HepG2 (cell line): ENCODE measurements at regions not wholly inside any gene's neighbourhood (a gene's known extent, or its start where the extent isn't known, plus 50 kb on each side); places are given as distances from the start of the nearest gene placed in this dataset.

ENCODE experiments used
- ATAC-seq: fragments of 200-7000 bp; cut with Tn5 transposase; 3 replicates; pipeline ENCODE4 v1.9.1; 2020; ENCODE audit warnings: mild to moderate bottlenecking, moderate library complexity
- BruUV-seq: library from RNA; stranded (reverse); fragments of 400-500 nt; replicated peaks from 2 replicates; lab custom pipeline; 2021; lab: Mats Ljungman, UMichigan
- CTCF ChIA-PET: fragments of 300-600 bp; formaldehyde crosslinking; extraction: SDS; loops from one replicate; lab custom pipeline; 2021; ENCODE audit warnings: low total read pairs, inconsistent platforms, low intra/inter-chr PET ratio; lab: Yijun Ruan, JAX
- POLR2A ChIA-PET: fragments of 350-600 bp; sonication (Branson Sonifier 250); formaldehyde crosslinking; loops from one replicate; lab custom pipeline; 2020; ENCODE audit warnings: antibody characterized with exemption, inconsistent platforms; lab: Yijun Ruan, JAX
- DNase-seq: peaks from one replicate; pipeline ENCODE4 v3.0.0-alpha.2; 2015; ENCODE audit warnings: low spot score
- FAIRE-seq: peaks from 3 replicates; lab custom pipeline; 2011; peaks lifted over from hg19 to GRCh38; lab: Jason Lieb, UNC
- H2AFZ ChIP-seq: one replicate; pipeline ENCODE4 v1.6.1; 2011; ENCODE audit warnings: low read length, inconsistent platforms
- H3K27ac ChIP-seq: fragments of 300-600 bp; 3 replicates; pipeline ENCODE4 v1.8.0; 2011; ENCODE audit warnings: mixed run types, mild to moderate bottlenecking, mixed read lengths, low read length, inconsistent platforms; ENCODE audit not compliant: insufficient read depth; ENCODE audit errors: extremely low read length
- H3K27me3 ChIP-seq, 2 experiments: fragments of 200-600 bp in 1 of 2; 2 replicates in 1 of 2; 3 replicates in 1 of 2; pipeline versions ENCODE4 v1.6.0 to v1.8.0; 2011; ENCODE audit warnings: low read length in 2 of 2, mild to moderate bottlenecking in 2 of 2, moderate library complexity in 2 of 2, inconsistent platforms in 1 of 2; ENCODE audit not compliant: insufficient read depth in 2 of 2, control insufficient read depth in 1 of 2
- H3K36me3 ChIP-seq, 2 experiments: fragments of 200-600 bp in 1 of 2; replicated peaks in 1 of 2; 2 replicates in 1 of 2; 3 replicates in 1 of 2; pipeline versions ENCODE4 v1.5.1 to v1.8.0; 2011; ENCODE audit warnings: low read length in 2 of 2, inconsistent platforms in 1 of 2; ENCODE audit not compliant: insufficient read depth in 2 of 2, control insufficient read depth in 1 of 2
- H3K4me1 ChIP-seq: 2 replicates; pipeline ENCODE4 v1.5.1; 2012; ENCODE audit warnings: low read length, inconsistent platforms; ENCODE audit not compliant: insufficient read depth
- H3K4me2 ChIP-seq: 2 replicates; pipeline ENCODE4 v1.6.0; 2011; ENCODE audit warnings: low read depth, low read length, inconsistent platforms
- H3K4me3 ChIP-seq, 3 experiments: fragments of 200-600 bp in 1 of 3; sonication (generic), shearing (Covaris generic) in 1 of 3; replicated peaks in 1 of 3; 2 replicates each; pipeline ENCODE4 v1.5.1; 2011 to 2016; ENCODE audit warnings: low read length in 3 of 3, inconsistent platforms in 2 of 3, low read depth in 2 of 3, mild to moderate bottlenecking in 2 of 3, control low read depth in 1 of 3, mixed read lengths in 1 of 3; ENCODE audit not compliant: insufficient read depth in 1 of 3
- H3K79me2 ChIP-seq: one replicate; pipeline ENCODE4 v1.6.1; 2011; ENCODE audit warnings: low read length, inconsistent platforms; ENCODE audit not compliant: insufficient read depth
- H3K9ac ChIP-seq: 2 replicates; pipeline ENCODE4 v1.6.0; 2011; ENCODE audit warnings: mild to moderate bottlenecking, low read depth, low read length, inconsistent platforms; ENCODE audit not compliant: insufficient read depth
- H3K9me3 ChIP-seq: 2 replicates; pipeline ENCODE4 v1.5.1; 2012; ENCODE audit warnings: mild to moderate bottlenecking, low read length
- H4K20me1 ChIP-seq: 2 replicates; pipeline ENCODE4 v1.6.0; 2011; ENCODE audit warnings: inconsistent platforms, mild to moderate bottlenecking, low read length, moderate library complexity; ENCODE audit not compliant: insufficient read depth
- LCORL ChIP-seq, 2 experiments: fragments of 450-650 bp in 1 of 2; sonication (generic) in 1 of 2; formaldehyde crosslinking in 1 of 2; IDR thresholded peaks; 2 replicates each; pipeline versions ENCODE4 v1.5.0 to v1.6.1; 2017 to 2020; ENCODE audit warnings: antibody characterized with exemption in 1 of 2, missing genetic modification reagents in 1 of 2
- MAFF ChIP-seq: IDR thresholded peaks from 2 replicates; pipeline ENCODE4 v1.6.1; 2011; ENCODE audit warnings: low read depth, low read length, improper control_type of control experiment
- MAFK ChIP-seq, 2 experiments: IDR thresholded peaks in 1 of 2; conservative IDR thresholded peaks in 1 of 2; 2 replicates each; pipeline ENCODE4 v1.6.1; 2011; ENCODE audit warnings: improper control_type of control experiment in 2 of 2, low read length in 2 of 2
- MZF1 ChIP-seq: sonication (generic); formaldehyde crosslinking; IDR thresholded peaks from 2 replicates; pipeline ENCODE4 v1.8.1; 2023; ENCODE audit warnings: mild to moderate bottlenecking, missing genetic modification reagents, borderline replicate concordance
- whole genome bisulfite sequencing: methylation state at CpG from one replicate; pipeline ENCODE4 v1.1.6; 2017; ENCODE audit warnings: low lambda C conversion rate; 5-methylcytosine and 5-hydroxymethylcytosine counted together
- in situ Hi-C: cut with HindIII; loops from 2 replicates; pipeline ENCODE4 v1.10.0; 2017; ENCODE audit warnings: low pct_unique_long_range_greater_than_20kb; ENCODE audit not compliant: extremely low pct_ligation_motif_present
- intact Hi-C: fragments of 100-400 bp; cut with micrococcal nuclease; formaldehyde crosslinking; loops from one replicate; pipeline ENCODE4 v1.10.0; 2022; ENCODE audit not compliant: unreplicated experiment
- TF ChIP-seq, protein P1 (sequence below): sonication (generic); formaldehyde crosslinking; conservative IDR thresholded peaks from 2 replicates; pipeline ENCODE4 v1.4.0; 2020; ENCODE audit warnings: mild to moderate bottlenecking, missing genetic modification reagents, moderate library complexity
- TF ChIP-seq, protein P2 (sequence below): sonication (generic); formaldehyde crosslinking; conservative IDR thresholded peaks from 2 replicates; pipeline ENCODE4 v1.8.0; 2022; ENCODE audit warnings: low read depth, missing genetic modification reagents

DNA sequence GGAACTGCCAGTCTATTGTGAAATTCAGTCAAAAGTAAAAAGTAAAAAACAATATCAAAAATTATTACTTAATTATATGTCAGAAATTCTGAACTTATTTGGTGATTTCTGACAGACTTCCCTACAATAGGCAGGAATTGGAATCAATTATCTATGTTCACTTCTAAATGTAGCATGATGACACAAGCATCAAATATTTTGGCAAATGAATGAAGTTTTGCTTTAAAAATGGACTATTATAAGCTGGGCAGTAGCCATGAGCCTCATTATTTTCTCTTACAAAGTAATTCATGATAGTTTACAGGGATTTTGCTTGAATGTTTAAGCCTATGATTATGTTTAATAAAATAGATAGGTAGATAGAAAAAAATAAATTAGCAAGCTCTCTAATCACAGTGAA is 582.6 kb downstream of the SLITRK6 start (continued):
- TF ChIP-seq, protein P1, sequence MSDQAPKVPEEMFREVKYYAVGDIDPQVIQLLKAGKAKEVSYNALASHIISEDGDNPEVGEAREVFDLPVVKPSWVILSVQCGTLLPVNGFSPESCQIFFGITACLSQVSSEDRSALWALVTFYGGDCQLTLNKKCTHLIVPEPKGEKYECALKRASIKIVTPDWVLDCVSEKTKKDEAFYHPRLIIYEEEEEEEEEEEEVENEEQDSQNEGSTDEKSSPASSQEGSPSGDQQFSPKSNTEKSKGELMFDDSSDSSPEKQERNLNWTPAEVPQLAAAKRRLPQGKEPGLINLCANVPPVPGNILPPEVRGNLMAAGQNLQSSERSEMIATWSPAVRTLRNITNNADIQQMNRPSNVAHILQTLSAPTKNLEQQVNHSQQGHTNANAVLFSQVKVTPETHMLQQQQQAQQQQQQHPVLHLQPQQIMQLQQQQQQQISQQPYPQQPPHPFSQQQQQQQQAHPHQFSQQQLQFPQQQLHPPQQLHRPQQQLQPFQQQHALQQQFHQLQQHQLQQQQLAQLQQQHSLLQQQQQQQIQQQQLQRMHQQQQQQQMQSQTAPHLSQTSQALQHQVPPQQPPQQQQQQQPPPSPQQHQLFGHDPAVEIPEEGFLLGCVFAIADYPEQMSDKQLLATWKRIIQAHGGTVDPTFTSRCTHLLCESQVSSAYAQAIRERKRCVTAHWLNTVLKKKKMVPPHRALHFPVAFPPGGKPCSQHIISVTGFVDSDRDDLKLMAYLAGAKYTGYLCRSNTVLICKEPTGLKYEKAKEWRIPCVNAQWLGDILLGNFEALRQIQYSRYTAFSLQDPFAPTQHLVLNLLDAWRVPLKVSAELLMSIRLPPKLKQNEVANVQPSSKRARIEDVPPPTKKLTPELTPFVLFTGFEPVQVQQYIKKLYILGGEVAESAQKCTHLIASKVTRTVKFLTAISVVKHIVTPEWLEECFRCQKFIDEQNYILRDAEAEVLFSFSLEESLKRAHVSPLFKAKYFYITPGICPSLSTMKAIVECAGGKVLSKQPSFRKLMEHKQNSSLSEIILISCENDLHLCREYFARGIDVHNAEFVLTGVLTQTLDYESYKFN (CRISPR knock-in tag) = no peak

DNA sequence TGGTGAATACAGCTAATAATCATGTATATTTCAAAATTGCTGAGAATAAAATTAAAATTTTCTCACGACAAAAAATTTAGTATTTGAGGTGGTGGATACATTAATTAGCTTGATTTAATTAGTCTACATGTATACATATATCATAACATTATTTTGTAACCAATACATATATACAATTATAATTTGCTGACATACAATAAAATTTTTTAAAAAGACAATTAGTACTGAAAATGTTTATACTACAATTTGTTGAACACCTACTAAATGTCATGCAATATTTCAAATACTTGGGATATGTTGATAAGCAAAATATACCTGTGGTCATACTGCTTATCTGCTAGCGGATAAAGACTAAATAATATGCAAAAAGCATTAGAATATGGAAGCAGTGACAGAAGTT is 586.5 kb downstream of the SLITRK6 start:
- TF ChIP-seq MAFK (conservative IDR thresholded peaks at IDR 0.05 in 1 of 2, IDR thresholded peaks at IDR 0.05 in 1 of 2; ENCODE audit: low read length in 2 of 2) (peak; percentile 9 to 75; a peak in 2 of 4 replicates), MAFF (peak; percentile 57; the same call in 1 of the 2 replicates), MZF1 (CRISPR knock-in tag) (no peak), LCORL (IDR thresholded peaks at IDR 0.05) (no peak), LCORL (CRISPR knock-in tag; IDR thresholded peaks at IDR 0.05) (no peak)
- TF ChIP-seq, protein P2, sequence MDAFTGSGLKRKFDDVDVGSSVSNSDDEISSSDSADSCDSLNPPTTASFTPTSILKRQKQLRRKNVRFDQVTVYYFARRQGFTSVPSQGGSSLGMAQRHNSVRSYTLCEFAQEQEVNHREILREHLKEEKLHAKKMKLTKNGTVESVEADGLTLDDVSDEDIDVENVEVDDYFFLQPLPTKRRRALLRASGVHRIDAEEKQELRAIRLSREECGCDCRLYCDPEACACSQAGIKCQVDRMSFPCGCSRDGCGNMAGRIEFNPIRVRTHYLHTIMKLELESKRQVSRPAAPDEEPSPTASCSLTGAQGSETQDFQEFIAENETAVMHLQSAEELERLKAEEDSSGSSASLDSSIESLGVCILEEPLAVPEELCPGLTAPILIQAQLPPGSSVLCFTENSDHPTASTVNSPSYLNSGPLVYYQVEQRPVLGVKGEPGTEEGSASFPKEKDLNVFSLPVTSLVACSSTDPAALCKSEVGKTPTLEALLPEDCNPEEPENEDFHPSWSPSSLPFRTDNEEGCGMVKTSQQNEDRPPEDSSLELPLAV (CRISPR knock-in tag) = no peak
- TF ChIP-seq, all 625 proteins: peak for 2
- Histone ChIP-seq H3K4me2 (no peak overlapping the region), H3K27ac (no peak overlapping the region), H2AFZ (no peak overlapping the region), H3K4me3 (no peak overlapping the region), H3K27me3 (no peaks in the 10 kb centered on the region), H4K20me1 (no peaks in the 10 kb centered on the region), H3K79me2 (no peaks in the 10 kb centered on the region), H3K9ac (no peak overlapping the region), H3K9me3 (peaks cover 23% of the 10 kb centered on the region), H3K36me3 (no peaks in the 10 kb centered on the region), H3K4me1 (no peaks in the 10 kb centered on the region)
- no peak for ATAC-seq
- in situ Hi-C loops (no loop called here), intact Hi-C loops (no loop called here)
- WGBS = 1% methylated on average over 2 of the region's 2 CpGs
- no TSS peak for BruUV-seq
- DNase-seq = no peak
- no peak for FAIRE-seq
- POLR2A ChIA-PET = no interaction called here
- CTCF ChIA-PET = no interaction called here
